ENCODE measurements at regions not wholly inside any gene's neighbourhood (a gene's known extent, or its start where the extent isn't known, plus 50 kb on each side); places are given as distances from the start of the nearest gene placed in this dataset.
A peak's percentile ranks its signal among the peaks of the same experiment; 100 is the strongest.

DNA sequence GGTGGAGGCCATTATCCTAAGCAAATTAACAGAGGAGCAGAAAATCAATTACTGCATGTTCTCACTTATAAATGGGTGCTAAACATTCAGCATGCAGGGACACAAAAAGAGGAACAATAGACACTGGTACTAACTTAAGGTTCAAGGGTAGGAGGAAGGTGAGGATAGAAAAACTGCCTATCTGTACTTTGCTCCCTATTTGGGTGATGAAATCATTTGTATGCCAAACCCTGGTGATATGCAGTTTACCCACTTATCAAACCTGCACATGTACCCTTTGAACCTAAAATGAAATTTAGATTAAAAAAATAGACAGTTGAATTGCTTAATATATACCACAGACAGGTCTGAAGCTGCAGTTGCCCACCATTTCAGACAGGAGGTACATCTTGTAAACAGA is 143.3 kb upstream of the KLHL4 start:
- Histone ChIP-seq H3K4me3 (no peak overlapping the region), H3K9ac (ENCODE audit: insufficient read length) (no peak overlapping the region), H3K27ac (no peak overlapping the region), H3K36me3 (ENCODE audit: insufficient read depth, low read length) (no peaks in the 10 kb centered on the region), H3K9me3 (ENCODE audit: low read depth, low read length) (no peaks in the 10 kb centered on the region)
- no peak for DNase-seq (ENCODE audit: low read depth, low spot score)
- TF ChIP-seq FOXP2 (optimal IDR thresholded peaks at IDR 0.05; ENCODE audit: control extremely low read depth, extremely low read length, insufficient read depth), result no peak
- no peak for TF ChIP-seq POLR2AphosphoS5 (IDR thresholded peaks at IDR 0.05; ENCODE audit: borderline replicate concordance, low read depth, low read length)
- no peak for TF ChIP-seq EZH2 (IDR thresholded peaks at IDR 0.05)

- Histone ChIP-seq H3K9me3 (ENCODE audit: low read depth, low read length) (no peaks in the 10 kb centered on the region), H3K36me3 (ENCODE audit: insufficient read depth, low read length) (no peaks in the 10 kb centered on the region), H3K9ac (ENCODE audit: insufficient read length) (no peak overlapping the region), H3K4me3 (no peak overlapping the region), H3K27ac (no peak overlapping the region)
- no peak for TF ChIP-seq EZH2 (IDR thresholded peaks at IDR 0.05)
- no peak for TF ChIP-seq POLR2AphosphoS5 (IDR thresholded peaks at IDR 0.05; ENCODE audit: borderline replicate concordance, low read depth, low read length)
- no peak for TF ChIP-seq FOXP2 (optimal IDR thresholded peaks at IDR 0.05; ENCODE audit: control extremely low read depth, extremely low read length, insufficient read depth)
- DNase-seq (ENCODE audit: low read depth, low spot score), result no peak
Measured at GRCh38 chrX:87376896-87377295, 140.7 kb upstream of the KLHL4 start.

GRCh38 chrX:87388381-87388780 is 129.2 kb upstream of the KLHL4 start:
- DNase-seq (ENCODE audit: low read depth, low spot score), result no peak
- H3K9me3 ChIP-seq (ENCODE audit: low read depth, low read length), result no peaks in the 10 kb centered on the region
- TF ChIP-seq EZH2 (IDR thresholded peaks at IDR 0.05), result no peak
- no peak for TF ChIP-seq FOXP2 (optimal IDR thresholded peaks at IDR 0.05; ENCODE audit: control extremely low read depth, extremely low read length, insufficient read depth)
- no peak for TF ChIP-seq POLR2AphosphoS5 (IDR thresholded peaks at IDR 0.05; ENCODE audit: borderline replicate concordance, low read depth, low read length)
- H3K27ac ChIP-seq, result no peak overlapping the region
- H3K9ac ChIP-seq (ENCODE audit: insufficient read length), result no peak overlapping the region
- no peaks in the 10 kb centered on the region for H3K36me3 ChIP-seq (ENCODE audit: insufficient read depth, low read length)
- no peak overlapping the region for H3K4me3 ChIP-seq

GRCh38 chrX:87391742-87392141 is 125.9 kb upstream of the KLHL4 start:
- H3K36me3 ChIP-seq (ENCODE audit: insufficient read depth, low read length), result no peaks in the 10 kb centered on the region
- no peak overlapping the region for H3K4me3 ChIP-seq
- DNase-seq (ENCODE audit: low read depth, low spot score), result no peak
- no peak for TF ChIP-seq POLR2AphosphoS5 (IDR thresholded peaks at IDR 0.05; ENCODE audit: borderline replicate concordance, low read depth, low read length)
- H3K27ac ChIP-seq, result peak overlapping the region; percentile 52; the same call in 1 of the 2 replicates
- no peaks in the 10 kb centered on the region for H3K9me3 ChIP-seq (ENCODE audit: low read depth, low read length)
- no peak overlapping the region for H3K9ac ChIP-seq (ENCODE audit: insufficient read length)

- Histone ChIP-seq H3K9ac (ENCODE audit: insufficient read length) (no peak overlapping the region), H3K9me3 (ENCODE audit: low read depth, low read length) (no peaks in the 10 kb centered on the region), H3K4me3 (no peak overlapping the region), H3K36me3 (ENCODE audit: insufficient read depth, low read length) (no peaks in the 10 kb centered on the region), H3K27ac (no peak overlapping the region)
- TF ChIP-seq POLR2AphosphoS5 (IDR thresholded peaks at IDR 0.05; ENCODE audit: borderline replicate concordance, low read depth, low read length), result no peak
- no peak for TF ChIP-seq FOXP2 (optimal IDR thresholded peaks at IDR 0.05; ENCODE audit: control extremely low read depth, extremely low read length, insufficient read depth)
- TF ChIP-seq EZH2 (IDR thresholded peaks at IDR 0.05), result no peak
- DNase-seq (ENCODE audit: low read depth, low spot score), result no peak
Measured at GRCh38 chrX:87392369-87392768, 125.2 kb upstream of the KLHL4 start.

DNA sequence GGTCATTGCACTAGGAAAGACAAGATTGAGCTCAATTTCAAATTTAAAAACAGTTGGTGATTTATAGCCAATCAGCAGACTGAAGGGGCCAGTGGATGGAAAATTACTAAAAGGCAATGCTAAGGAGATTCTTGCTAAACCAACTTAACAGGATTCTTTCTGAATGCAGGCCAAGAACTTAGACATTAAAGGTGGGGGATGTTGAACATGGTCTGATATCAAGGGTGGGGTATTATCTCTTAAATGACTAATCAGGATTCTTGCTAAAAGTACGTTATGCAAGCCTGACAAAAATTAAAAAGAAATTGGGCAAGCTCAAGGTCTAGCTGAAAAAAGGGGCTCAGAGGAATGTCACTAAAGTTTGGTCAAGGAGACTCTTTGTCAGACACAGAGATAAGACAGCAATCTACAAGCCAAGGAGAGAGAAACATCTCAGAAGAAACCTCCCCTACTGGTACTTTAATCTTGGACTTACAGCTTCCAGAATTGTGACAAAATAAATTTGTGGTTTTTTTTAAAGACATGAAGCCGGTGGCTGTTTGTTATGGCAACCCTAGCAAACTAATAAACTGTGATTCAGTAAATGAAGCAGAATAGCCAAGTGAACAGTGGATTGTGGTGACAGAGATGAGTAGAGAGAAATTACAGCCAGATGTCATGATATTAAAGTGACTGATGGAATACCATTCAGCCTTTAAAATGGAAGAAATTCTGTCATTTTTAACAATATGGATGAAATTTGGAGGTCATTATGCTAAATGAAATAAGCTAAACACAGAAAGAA is 120.3 kb upstream of the KLHL4 start:
- Histone ChIP-seq H3K27ac (0 out of 2 replicates have a peak overlapping the region, but pooled peaks have one; percentile 45), H3K36me3 (ENCODE audit: insufficient read depth, low read length) (no peaks in the 10 kb centered on the region), H3K9ac (ENCODE audit: insufficient read length) (no peak overlapping the region), H3K9me3 (ENCODE audit: low read depth, low read length) (no peaks in the 10 kb centered on the region), H3K4me3 (no peak overlapping the region)
- no peak for DNase-seq (ENCODE audit: low read depth, low spot score)
- TF ChIP-seq POLR2AphosphoS5 (IDR thresholded peaks at IDR 0.05; ENCODE audit: borderline replicate concordance, low read depth, low read length), result no peak
- no peak for TF ChIP-seq EZH2 (IDR thresholded peaks at IDR 0.05)
- TF ChIP-seq FOXP2 (optimal IDR thresholded peaks at IDR 0.05; ENCODE audit: control extremely low read depth, extremely low read length, insufficient read depth), result no peak

DNA sequence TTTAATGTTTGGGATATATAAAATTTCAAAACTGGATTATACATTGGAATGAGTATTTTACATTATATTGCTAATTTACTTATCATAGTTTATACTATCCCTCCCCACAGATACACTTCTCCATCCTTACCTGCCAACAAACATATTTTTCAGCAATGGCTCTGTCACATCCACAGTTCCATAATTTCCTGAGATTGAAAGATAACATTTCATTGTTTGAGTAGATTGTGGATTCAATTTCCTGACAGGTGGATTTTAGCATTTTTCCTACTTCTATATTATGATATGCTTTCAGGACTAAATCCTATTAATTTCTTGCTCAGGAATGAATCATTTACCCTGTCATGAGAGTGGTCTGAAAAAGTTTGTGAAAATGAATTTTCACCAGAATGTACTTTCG is 115.3 kb upstream of the KLHL4 start:
- H3K36me3 ChIP-seq (ENCODE audit: insufficient read depth, low read length), result no peaks in the 10 kb centered on the region

DNA sequence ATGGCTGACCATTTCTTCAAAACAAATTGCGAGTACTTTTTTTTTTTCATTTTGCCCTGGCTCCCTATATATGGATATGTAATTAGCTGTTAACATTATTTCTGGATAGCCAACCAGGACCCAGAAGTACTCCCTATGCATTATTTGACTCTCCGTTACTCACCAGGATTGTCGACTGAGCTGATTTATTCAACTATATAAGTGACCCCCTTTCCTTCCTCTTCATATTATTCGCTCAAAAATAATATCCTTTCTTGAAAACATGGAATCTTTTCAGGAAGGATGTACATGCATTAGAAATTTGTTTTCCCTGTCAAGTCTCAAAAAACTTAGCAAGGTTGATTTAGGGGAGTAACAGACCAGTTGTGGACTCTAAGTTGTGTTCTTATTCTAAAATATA is 114.1 kb upstream of the KLHL4 start:
- no peaks in the 10 kb centered on the region for H3K36me3 ChIP-seq (ENCODE audit: insufficient read depth, low read length)
- DNase-seq (ENCODE audit: low read depth, low spot score), result no peak
- H3K27ac ChIP-seq, result no peak overlapping the region
- H3K9ac ChIP-seq (ENCODE audit: insufficient read length), result no peak overlapping the region
- TF ChIP-seq EZH2 (IDR thresholded peaks at IDR 0.05) (no peak), POLR2AphosphoS5 (IDR thresholded peaks at IDR 0.05; ENCODE audit: borderline replicate concordance, low read depth, low read length) (no peak), FOXP2 (optimal IDR thresholded peaks at IDR 0.05; ENCODE audit: control extremely low read depth, extremely low read length, insufficient read depth) (no peak)
- no peak overlapping the region for H3K4me3 ChIP-seq
- no peaks in the 10 kb centered on the region for H3K9me3 ChIP-seq (ENCODE audit: low read depth, low read length)

More for the DNA sequence above, 115.3 kb upstream of the KLHL4 start:
- no peak for TF ChIP-seq FOXP2 (optimal IDR thresholded peaks at IDR 0.05; ENCODE audit: control extremely low read depth, extremely low read length, insufficient read depth)
- no peak for TF ChIP-seq POLR2AphosphoS5 (IDR thresholded peaks at IDR 0.05; ENCODE audit: borderline replicate concordance, low read depth, low read length)
- TF ChIP-seq EZH2 (IDR thresholded peaks at IDR 0.05), result no peak
- Histone ChIP-seq H3K9ac (ENCODE audit: insufficient read length) (no peak overlapping the region), H3K27ac (no peak overlapping the region), H3K9me3 (ENCODE audit: low read depth, low read length) (no peaks in the 10 kb centered on the region), H3K4me3 (no peak overlapping the region)
- DNase-seq (ENCODE audit: low read depth, low spot score), result no peak
